CD4-positive, alpha-beta T cell treated with Interleukin-6 for 4 hours (primary cell): ENCODE measurements at regions not wholly inside any gene's neighbourhood (a gene's known extent, or its start where the extent isn't known, plus 50 kb on each side); places are given as distances from the start of the nearest gene placed in this dataset.

Experiments
- DNase-seq: peaks from one replicate; pipeline ENCODE4 v3.0.0-alpha.2; 2020; ENCODE audit warnings: mixed read lengths

DNA sequence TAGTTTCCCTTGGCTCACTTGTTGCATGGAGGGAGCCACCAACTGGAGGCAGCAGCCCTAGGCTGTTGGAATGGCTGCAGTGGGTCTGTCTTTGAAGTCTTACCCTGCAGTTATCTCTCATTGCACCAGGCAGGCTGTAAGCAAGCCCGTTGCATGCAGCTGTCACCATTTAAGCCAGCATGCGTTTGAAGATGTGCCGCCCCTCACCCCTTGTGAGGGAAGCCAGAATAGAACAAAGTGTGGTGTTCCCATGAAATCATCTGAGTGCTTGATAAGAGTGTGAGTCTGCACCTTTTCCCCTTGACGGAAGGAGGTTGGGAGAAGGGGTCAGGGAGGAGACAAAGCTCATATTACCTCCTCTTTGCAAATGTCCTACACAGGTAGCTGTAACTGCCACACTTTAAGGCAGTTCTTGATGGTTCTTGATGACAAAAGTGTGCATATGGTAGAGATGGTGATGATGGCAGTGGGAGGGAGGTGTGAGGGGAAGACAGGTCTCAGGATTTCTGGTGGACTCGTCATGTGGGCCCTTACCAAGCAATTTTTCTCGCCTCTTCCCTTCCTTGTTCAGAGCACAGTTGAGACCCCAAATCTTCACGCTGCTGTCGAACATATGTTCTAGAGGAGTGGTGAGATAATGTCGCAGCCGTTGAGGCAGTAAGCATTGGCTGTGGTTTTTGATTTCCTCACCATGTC lies 191.4 kb upstream of the LEF1 start:
- DNase-seq = peak; percentile 36

DNA sequence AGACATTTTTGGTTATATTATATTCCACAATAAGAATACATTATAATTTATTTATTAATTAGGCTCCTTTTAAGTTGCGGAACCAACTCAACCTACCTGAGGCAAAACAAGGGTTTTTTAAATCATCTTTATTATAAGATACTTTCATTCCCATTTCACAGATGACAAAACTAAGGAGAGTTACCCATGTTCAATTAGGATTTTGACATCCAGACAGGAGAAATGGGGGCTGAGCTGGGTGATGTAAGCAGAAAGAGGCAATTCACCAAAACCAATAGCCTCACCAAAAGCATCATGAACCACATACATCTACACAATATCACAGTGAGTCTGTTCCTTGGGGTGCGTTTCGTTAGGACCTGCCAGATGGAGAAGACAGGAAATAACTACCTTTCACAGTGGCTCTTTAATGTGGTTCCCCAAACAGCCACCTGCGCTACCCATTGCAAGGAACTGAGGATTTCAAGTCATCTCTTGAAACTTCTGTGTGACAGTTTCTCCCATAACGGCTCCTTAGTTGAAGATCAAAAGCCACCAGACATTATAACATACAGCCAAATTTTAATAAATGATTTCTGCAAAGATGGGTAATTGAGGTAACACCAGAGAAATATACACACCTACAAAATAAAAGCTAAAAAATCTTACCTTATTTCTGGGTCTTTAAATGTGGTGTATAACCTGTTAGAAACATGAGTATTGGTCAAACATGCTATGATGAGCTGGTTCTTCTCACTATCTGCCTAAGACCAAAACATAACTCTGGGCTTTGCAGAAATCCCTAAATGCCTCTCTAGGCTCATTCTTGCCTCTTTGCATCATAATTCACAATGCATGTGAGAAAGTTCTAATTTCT lies 190.6 kb upstream of the LEF1 start:
- peak; percentile 74 for DNase-seq

DNA sequence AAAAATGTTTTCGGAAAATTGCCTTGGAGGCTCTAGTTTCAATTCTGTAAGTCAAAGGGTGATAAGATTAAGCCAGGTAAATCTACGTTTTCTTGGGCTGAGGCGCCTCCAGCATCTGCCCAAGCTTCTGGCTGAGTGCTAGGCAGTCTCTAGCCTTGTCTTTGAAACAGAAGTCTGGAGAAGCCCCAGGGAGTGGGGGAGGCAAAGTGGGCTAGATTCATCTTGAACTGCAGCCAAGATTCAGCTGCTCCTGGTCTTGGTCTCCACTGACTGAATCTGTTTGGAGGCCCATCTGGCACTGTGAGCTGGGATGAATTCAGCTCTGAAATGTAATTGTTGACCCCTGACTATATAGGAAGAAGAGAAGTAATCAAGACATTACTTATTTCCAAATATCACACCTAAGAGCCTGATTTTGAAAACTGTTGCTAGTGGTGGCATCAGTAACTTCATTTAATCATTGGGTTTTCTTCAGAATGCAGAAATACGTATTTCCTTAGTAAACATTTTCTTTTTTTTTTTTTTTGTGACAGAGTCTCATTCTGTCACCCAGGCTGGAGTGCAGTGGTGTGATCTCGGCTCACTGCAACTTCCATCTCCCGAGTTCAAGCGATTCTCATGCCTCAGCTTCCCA lies 187.3 kb upstream of the LEF1 start:
- peak; percentile 53 for DNase-seq

DNA sequence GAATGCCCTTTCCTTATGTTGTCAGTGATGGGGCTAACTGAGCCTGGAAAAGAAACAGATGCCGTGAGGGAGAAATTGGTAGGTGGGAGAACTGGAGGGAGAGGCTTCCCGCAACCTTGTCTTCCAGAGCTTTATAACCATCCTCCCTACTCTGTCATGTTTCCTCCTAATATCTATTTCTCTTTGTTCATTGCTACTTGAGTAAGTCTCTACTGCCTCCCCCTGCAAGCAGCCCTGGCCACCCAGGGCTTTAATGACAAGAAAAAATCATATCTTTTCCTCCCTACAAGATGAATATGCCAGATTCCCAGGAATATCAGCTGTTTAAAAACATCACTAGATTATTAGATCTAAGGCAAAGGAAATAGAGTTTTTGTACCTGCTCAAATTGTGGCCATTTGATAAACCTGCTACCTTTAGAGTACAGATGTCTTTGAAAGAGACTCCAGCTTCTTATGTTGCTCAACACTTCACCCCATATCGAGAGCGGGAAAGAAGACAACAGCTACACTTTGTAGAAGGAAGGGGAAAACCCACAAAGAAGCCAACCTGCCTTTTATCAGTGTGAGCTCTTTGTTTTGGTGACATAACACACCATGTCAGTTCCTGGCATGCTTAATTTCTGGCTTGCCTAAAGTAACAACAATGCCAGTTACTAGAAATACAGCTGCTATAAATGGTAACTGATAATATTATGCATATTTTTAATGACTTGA lies 186.6 kb upstream of the LEF1 start:
- DNase-seq = peak; percentile 66

DNA sequence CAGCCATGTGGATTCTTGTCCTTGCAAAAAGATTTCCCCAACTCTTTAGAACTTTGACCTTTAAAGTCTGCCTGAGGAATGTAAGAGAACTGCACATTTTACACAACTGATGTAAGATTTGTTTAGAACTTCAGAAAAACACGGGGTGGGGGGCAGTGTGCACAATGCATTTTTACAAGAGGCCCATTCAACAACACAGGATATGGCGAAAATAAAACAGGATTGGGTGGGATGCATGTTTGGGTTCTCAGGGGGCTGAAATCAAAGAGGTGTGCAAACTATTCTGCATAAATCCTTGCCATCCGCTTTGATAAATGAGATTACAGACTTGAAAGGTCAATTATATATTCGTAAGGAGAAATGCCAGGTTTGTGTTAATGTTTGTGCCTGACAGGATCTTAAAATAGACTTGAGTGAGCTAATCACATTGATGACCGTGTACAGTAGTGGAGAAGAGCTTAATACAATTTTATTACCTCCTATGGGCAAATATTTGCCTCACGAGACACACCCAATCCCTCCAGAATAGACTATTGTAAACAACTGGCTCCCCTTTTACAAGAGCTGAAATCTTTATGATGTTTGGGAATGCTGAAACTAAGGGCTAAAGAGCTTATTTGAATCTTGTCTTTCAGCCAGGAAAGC lies 184.1 kb upstream of the LEF1 start:
- no peak for DNase-seq

DNA sequence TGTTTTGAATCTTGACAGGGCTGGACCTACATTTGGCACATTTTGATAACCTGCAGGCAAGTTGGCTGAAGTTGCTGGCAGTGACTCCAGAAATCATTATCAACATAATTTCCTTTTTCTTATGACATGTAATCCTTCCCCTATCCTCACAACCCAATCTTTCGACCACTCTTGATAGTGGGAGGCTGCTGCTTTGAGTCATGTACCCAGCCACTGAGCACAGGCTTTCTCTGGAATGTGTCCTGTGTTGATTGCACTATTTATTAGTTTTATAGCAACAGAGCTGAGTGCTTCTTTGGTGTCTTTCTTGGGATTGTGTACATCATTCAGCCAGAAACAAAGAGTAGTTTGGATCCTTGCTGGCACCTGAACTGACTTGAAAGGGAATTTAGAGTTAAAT lies 183.1 kb upstream of the LEF1 start:
- DNase-seq = no peak

DNA sequence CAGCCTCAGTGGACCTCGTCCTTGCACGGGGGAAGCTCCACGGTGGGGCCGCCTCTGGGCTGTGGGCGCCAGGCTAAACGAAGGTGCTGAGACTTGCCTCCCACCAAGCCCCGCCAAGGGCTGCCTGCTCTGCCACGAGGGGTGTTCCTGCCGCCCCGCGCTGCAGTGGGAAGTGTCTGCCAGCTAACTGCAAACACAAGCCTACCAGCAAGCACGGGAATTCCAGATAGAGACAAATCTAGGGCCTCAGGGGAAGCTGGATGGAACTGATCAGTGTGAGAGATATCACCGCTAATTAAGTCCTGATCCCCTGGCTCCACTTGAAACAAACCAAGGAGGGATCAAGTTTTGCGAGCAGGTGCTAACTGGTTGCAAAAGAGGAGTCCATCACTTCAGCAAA lies 181.6 kb upstream of the LEF1 start:
- DNase-seq = no peak

DNA sequence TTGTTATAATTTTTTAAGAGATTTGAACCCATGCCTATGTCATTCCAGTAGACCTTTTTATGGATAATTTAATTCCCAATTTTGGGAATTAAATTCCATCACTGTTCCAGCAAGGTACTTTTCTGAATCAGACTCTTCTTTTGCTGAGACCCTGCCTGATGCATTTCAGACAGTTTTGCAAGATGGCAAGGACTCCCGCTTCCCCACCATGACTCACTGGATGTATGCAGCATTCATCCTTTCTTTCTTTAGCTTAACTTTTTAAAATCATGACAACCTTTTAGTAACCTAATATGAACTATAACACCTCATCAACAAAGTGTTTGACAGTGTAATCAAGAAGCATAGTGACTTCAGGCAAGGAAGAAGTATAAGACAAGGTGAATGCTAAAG lies 178.1 kb upstream of the LEF1 start:
- peak; percentile 13 for DNase-seq

DNA sequence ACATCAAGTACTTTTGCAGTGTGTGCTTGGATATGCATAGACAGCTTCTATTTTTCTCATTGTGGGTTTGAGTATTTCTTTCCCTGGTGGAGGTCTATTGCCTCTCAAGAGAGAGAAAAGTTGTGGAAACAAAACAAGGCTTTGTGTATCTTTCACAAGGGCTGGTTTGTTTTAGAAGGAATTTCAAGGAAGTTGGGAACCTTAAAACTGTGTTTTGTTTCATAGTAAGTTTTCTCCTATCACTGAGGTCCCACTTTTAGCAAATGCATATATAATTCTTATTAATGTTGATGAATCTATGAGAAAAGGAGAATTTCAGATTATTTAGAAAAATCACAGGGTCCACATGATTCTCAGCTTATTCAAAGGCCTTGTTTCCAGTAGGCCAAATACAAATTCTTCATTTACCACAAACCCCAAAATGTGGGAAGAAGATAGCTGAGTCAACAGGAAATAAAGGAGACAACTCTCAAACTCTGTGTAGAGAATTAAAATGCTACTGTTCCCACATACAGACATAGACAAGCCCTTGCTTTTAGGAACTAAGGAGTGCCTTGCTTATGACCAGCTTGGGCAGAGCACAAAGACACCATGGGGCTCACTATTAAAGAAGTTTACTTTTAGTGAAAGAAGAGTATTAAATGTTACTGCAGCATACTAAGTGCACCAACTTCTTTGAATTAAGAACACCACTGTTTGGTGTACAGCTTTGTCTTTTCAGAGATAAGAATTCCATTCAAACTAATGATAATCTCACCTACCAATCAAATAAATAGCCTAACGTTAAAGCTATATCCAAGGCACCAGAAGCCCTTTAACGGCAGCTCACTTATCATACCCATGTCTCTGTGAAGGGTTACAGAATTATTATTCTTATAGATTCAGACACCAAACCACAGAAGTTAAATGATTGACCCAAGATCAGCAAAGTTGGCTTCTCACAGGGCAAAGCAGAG lies 177.4 kb upstream of the LEF1 start:
- peak; percentile 17 for DNase-seq

DNA sequence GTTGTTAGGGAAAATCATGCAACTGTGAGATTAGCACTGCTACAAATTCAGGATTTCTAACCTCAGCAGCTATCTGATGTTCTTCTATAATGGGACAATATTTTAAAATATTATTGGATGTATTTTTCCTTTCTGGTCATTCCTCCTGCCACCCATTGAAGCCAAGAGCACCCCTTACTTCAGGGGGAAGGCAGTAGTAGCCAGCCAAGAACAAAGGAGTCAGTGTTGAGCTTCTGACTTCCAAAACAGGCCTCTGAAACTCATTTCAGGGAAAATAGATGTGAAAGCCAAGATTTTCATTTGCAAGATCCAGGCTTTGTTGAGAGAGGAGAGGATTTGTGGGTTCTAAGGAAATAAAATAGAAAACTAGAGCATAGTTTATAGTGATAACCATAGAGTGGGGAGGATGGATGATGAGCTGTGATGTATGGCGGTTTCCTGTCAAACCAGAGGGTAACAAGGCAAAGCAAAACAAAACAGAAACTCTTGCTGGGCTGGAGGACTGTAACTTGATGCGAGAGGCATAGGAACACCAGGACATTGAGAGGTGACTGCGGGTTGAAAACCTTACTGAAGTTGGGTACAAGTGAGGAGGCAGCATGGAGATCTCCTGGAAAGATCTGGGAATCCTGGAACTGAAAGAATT lies 173.7 kb upstream of the LEF1 start:
- peak; percentile 62 for DNase-seq

DNA sequence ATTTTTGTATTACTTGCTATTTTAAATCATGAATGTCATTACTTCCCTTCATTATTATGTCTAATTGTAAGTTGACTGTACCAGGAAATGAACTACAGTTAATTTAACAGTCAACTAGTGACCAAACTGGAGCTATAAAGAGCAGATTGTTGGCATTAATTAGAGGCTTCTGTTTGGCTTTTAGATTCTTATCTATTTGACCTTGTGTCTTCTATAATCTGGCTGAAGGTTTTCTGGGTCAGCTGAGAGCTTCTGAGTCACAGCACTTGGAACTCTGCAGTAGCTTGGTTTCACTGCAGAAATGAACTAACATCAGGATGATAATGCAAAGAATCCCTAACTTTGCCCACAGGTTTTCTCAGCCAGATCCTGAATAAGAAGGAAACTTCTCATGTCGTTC lies 169.2 kb upstream of the LEF1 start:
- no peak for DNase-seq

DNA sequence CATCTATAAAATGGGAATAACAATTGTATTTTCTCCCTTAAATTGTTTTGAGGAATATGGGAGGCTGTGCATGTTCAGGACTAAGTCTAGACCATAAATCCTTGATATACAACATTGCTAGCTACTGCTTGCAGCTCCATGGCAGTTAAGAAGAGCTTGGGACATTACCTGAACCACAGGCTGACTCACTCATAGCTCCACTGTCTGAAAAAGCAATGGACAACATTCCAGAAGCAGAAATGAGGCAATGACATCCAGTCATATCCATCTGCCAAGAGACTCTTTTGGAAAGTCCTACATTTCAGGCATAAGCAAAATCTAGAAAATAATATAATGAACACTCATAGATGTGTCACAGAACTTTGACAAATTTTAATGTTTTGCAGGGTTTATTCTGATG lies 167.3 kb upstream of the LEF1 start:
- no peak for DNase-seq

DNA sequence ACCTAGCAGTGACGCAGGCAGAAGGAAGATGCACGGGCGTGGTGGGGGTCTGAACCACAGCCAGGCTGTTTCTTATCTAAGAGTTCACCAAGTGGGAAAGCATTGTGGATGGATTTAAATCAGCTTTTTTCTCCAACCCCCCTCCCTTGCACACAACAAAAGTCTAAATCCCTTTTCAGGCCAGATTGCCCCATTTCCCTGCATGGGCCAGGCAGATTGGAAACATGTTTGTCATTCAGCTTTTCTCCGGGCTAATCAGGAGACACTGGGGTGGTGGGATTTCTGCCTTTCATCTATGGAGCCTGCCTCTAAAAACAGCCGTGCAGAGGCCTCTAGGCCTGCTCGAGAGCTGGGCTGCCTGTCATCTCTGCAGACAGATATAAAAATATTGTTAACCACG lies 166.3 kb upstream of the LEF1 start:
- DNase-seq = no peak

DNA sequence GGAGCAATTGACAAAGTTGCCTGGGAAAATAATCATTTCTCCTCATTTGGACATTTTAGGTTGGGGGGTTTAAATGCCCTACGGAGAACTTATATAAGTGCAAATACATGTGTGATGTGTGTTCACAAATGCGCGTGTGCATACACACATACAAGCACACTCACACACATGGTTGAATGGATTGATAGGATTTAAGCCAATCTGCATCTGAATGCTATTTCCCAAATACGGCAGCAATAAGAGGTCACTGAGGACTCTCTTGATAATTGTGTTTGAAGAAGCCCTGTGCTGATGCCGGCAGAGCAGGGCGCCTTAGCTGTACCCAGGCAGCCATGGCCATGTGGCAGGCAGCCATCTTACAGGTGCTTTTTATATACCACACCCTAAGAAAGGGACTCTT lies 165.3 kb upstream of the LEF1 start:
- DNase-seq = no peak

DNA sequence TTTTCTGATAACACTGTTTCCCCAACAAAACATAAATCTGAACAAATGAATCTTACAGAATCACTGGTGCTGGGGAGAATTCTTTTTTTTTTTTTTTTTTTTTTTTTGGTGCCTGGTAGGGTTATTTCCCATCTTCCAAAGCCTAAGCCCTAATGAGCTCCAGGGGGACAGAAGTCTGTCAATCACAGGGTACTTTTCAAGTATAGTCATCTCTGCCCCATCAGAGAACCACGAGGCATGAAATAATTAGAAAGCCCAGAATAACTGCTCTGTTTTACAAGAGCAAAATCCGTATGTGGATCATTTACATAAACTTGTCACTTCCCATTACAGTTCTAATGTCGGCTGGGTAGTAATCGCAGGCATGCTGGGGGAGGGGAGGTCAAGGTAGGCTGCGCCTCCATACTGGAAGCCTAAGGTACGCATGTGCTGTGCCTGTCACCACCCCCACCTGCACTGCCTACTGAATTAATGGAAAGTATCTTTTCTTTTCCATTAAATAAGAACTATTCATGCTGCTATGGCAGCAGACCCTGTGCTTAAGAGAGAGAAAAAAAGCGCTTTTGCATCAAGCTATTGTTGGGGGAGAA lies 164.7 kb upstream of the LEF1 start:
- DNase-seq = no peak

DNA sequence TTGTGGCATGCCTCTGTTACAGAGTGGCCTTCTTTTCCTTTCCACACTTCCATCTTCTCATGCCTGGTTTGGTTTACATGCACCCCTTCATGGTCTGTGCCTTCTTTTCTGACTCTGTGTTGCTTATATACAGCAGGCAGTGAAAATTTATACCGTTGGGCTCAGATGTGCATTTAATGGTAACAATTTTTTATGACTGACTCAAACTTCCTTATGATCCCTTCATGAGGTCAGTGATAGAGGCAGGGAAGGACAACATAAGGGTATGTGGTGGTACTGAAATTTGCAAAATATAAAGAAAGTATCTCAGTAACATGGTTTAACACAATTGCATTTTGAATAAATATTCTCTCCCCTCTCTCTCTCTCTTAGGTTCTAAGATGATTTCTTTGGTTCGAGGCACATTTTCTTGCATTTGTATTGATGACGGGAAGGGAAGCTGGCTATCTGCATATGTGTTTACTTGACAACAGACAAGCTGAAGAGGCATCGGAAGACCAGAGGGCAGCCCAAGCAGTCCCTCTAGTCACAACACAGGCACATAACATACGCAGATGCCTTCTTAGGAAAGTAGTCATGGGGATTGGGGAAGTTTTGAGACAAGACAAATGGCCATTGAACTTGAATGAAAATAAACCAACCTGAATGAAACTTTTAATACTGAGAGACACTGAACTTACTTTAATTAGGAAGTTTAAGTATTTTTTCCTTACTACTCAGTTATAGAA lies 163.3 kb upstream of the LEF1 start:
- DNase-seq = no peak

DNA sequence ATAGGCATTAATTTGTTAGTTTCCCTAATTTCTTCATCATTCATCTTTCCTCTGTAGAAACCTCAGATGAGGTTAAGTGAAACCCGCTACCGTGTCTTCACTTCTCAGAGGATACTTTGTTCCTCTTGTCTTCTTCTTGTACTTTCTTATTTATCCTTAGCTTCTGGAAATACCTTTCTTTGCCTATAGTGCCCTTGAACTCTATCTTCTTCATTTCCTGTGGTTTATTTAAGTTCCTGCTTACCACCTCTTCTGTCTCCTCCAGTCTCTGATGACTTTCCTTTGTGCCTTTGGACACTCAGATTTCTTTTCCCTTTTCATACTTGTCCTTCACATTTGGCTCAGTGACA lies 159.6 kb upstream of the LEF1 start:
- no peak for DNase-seq

DNA sequence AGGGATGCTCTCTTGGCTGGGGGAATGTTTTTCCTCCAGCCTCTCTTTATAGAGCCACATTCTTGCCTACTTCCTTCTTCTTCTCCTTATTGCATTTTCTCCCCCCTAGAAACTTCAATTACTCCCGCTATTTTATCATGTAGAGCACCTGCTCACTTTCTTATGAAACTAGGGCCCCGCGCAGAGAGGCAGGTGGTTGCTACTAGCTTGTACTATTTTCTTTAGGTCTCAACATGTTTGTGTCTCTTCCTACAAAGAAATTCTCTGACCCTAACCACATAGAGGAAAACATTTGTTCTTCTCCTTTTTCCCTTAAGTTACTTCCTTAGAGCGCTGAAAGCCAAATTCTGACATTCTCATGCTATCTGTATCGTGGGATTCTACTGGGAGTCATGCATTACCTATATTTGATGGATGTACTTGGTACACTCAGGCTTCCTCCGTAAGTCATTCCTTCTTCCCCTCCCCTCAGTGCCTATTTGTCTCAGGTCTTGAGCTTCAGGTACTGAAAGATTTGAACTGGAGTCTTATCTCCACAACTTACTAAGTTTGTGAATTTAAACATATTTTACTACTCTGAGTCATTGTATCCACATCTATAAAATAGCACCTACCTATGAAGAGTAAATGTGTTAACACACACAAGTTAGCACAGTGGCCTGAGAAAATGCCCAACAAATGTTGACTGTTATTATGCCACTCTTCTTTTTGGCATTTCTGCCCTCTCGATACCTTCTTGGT lies 159.1 kb upstream of the LEF1 start:
- no peak for DNase-seq

DNA sequence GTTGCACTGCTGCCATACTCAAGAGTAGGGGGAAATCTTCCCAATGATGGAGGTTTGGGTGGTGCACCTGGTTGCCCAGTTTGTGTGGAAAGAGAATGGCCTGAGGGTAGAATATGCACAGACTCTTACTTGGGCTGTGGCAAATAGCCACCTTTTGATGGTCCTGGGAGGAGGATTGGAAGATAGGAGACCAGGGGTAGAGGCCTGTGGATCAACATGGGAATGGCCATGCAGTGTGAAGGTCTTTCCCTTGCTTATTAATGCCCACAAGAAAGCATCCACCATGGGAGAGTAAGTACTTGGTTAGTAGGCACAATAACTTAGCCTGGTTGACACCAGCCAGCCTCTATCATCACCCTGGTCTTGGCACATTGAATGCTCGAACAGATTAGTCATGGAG lies 156.8 kb upstream of the LEF1 start:
- no peak for DNase-seq
